Brain microvascular endothelial cell (primary cell): ENCODE measurements at regions not wholly inside any gene's neighbourhood (a gene's known extent, or its start where the extent isn't known, plus 50 kb on each side); places are given as distances from the start of the nearest gene placed in this dataset.

Experiments
- DNase-seq: peaks from one replicate; pipeline ENCODE4 v3.0.0-alpha.2; 2020
- H3K27ac ChIP-seq: fragments of 250-450 bp; sonication (Bioruptor Pico); 2 replicates; pipeline ENCODE4 v1.5.1; 2020; ENCODE audit warnings: mild to moderate bottlenecking, moderate library complexity
- H3K27me3 ChIP-seq: fragments of 250-450 bp; sonication (Bioruptor Pico); replicated peaks from 2 replicates; pipeline ENCODE4 v1.5.1; 2020; ENCODE audit warnings: mild to moderate bottlenecking
- H3K36me3 ChIP-seq: fragments of 250-450 bp; sonication (Bioruptor Pico); replicated peaks from 2 replicates; pipeline ENCODE4 v1.5.1; 2020; ENCODE audit warnings: mild to moderate bottlenecking
- H3K4me3 ChIP-seq: 2 replicates; pipeline ENCODE4 v1.5.1; 2011; ENCODE audit warnings: low read depth, mild to moderate bottlenecking, control low read depth, low read length, moderate library complexity
- in situ Hi-C: cut with HindIII; loops from 2 replicates; pipeline ENCODE4 v1.10.0; 2017; ENCODE audit warnings: low sequenced_read_pairs, low pct_ligation_motif_present
- TF ChIP-seq, protein P1 (sequence below): IDR thresholded peaks from 2 replicates; pipeline ENCODE4 v1.5.1; 2011; ENCODE audit warnings: low read depth, mild to moderate bottlenecking, moderate library complexity, low read length, control low read depth, inconsistent platforms; ENCODE audit errors: missing control alignments

DNA sequence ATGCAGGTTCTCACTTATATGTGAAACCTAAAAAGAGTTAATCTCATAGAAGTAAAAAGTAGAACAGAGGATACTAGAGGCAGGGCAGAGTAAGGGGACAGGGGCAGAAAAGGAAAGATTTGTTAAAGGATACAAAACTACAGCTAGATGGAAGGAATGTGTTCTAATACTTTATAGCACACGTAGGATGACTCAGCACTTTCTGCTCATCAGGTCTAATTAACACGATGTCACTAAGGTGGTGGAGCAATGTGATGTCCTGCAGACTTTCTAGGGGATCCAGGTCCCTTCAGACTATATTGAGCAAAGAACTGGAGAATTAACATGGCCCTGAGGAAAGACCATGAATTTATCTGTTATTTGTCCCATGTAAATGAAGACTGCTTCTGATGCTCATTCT lies 80.8 kb upstream of the CMKLR1 start:
- Histone ChIP-seq H3K27me3 (no peaks in the 10 kb centered on the region), H3K4me3 (no peak overlapping the region), H3K36me3 (no peaks in the 10 kb centered on the region), H3K27ac (no peak overlapping the region)
- in situ Hi-C loops, result no loop called here
- no peak for DNase-seq
- TF ChIP-seq, protein P1, sequence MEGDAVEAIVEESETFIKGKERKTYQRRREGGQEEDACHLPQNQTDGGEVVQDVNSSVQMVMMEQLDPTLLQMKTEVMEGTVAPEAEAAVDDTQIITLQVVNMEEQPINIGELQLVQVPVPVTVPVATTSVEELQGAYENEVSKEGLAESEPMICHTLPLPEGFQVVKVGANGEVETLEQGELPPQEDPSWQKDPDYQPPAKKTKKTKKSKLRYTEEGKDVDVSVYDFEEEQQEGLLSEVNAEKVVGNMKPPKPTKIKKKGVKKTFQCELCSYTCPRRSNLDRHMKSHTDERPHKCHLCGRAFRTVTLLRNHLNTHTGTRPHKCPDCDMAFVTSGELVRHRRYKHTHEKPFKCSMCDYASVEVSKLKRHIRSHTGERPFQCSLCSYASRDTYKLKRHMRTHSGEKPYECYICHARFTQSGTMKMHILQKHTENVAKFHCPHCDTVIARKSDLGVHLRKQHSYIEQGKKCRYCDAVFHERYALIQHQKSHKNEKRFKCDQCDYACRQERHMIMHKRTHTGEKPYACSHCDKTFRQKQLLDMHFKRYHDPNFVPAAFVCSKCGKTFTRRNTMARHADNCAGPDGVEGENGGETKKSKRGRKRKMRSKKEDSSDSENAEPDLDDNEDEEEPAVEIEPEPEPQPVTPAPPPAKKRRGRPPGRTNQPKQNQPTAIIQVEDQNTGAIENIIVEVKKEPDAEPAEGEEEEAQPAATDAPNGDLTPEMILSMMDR, result no peak

- Histone ChIP-seq H3K27ac (no peak overlapping the region), H3K36me3 (no peaks in the 10 kb centered on the region), H3K27me3 (no peaks in the 10 kb centered on the region), H3K4me3 (no peak overlapping the region)
- TF ChIP-seq, protein P1, result no peak
- in situ Hi-C loops, result no loop called here
- DNase-seq, result no peak
Measured at GRCh38 chr12:108418164-108418890, 79.2 kb upstream of the CMKLR1 start.

- no peaks in the 10 kb centered on the region for H3K36me3 ChIP-seq
- H3K27me3 ChIP-seq, result no peaks in the 10 kb centered on the region
- in situ Hi-C loops, result no loop called here
- no peak for DNase-seq
- TF ChIP-seq, protein P1, result no peak
- no peak overlapping the region for H3K27ac ChIP-seq
- H3K4me3 ChIP-seq, result no peak overlapping the region
Measured at GRCh38 chr12:108414021-108414420, 74.9 kb upstream of the CMKLR1 start.

DNA sequence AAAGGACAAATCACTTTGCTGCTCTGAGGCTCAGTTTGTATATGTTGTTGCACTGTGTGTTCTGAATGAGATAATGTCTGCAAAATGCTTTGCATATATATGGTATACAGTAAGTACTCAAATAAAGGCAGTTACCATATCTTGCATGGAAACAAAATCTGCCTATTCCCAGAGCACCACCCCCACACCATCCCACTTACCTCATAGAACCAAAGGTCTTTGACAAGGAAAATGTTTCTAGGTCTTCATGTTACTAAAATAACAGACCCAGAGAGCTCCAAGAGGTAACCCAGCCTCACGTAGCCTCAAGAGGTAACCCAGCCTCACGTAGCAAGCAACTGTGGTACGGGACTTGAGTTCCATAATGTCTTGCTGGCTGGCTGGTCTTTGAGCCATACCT lies 71.6 kb upstream of the CMKLR1 start:
- H3K27ac ChIP-seq, result no peak overlapping the region
- no peaks in the 10 kb centered on the region for H3K36me3 ChIP-seq
- H3K4me3 ChIP-seq, result no peak overlapping the region
- in situ Hi-C loops, result no loop called here
- TF ChIP-seq, protein P1, result no peak
- no peak for DNase-seq
- no peaks in the 10 kb centered on the region for H3K27me3 ChIP-seq

- Histone ChIP-seq H3K36me3 (no peaks in the 10 kb centered on the region), H3K27ac (no peak overlapping the region), H3K27me3 (no peaks in the 10 kb centered on the region), H3K4me3 (no peak overlapping the region)
- DNase-seq, result no peak
- TF ChIP-seq, protein P1, result no peak
- in situ Hi-C loops, result no loop called here
Measured at GRCh38 chr12:108409481-108409880, 70.4 kb upstream of the CMKLR1 start.

- Histone ChIP-seq H3K27me3 (no peaks in the 10 kb centered on the region), H3K36me3 (no peaks in the 10 kb centered on the region), H3K27ac (no peak overlapping the region), H3K4me3 (no peak overlapping the region)
- TF ChIP-seq, protein P1, result no peak
- DNase-seq, result no peak
- in situ Hi-C loops, result no loop called here
Measured at GRCh38 chr12:108403952-108404351, 64.8 kb upstream of the CMKLR1 start.
